Stimulated activated naive B cell treated with anti-CD40 and anti-IgM and Interleukin-4, amounts not matched to agents 10 μg/mL and 1 μg/mL and 100 μg/mL, for 72 hours (primary cell): ENCODE measurements at regions not wholly inside any gene's neighbourhood (a gene's known extent, or its start where the extent isn't known, plus 50 kb on each side); places are given as distances from the start of the nearest gene placed in this dataset.
"Not testable (repeated sequence)": the region's sequence is repeated elsewhere in the genome, so short reads cannot be mapped to it uniquely, and the experiment has no call there.

Experiments
- ATAC-seq, 2 donors: fragments of 150-1000 bp; cut with Tn5 transposase; replicated peaks; 2 replicates each; pipeline ENCODE4 v1.10.0; 2021; ENCODE audit warnings: moderate library complexity in 1 of 2
- DNase-seq: peaks from one replicate; pipeline ENCODE4 v3.0.0; 2021
- H3K27ac Mint-ChIP-seq: one replicate; pipeline ENCODE4 v1.8.0; 2022; ENCODE audit warnings: mild to moderate bottlenecking, mixed read lengths
- H3K27me3 Mint-ChIP-seq, 2 donors: one replicate each; pipeline ENCODE4 v1.8.0; 2022; ENCODE audit warnings: mixed read lengths in 2 of 2
- H3K36me3 Mint-ChIP-seq, 2 donors: one replicate each; pipeline ENCODE4 v1.8.0; 2022; ENCODE audit warnings: mixed read lengths in 2 of 2, mild to moderate bottlenecking in 1 of 2
- H3K4me1 Mint-ChIP-seq, 2 donors: one replicate each; pipeline ENCODE4 v1.8.0; 2022; ENCODE audit warnings: mixed read lengths in 2 of 2, mild to moderate bottlenecking in 1 of 2
- H3K4me3 Mint-ChIP-seq, 2 donors: one replicate each; pipeline ENCODE4 v1.8.0; 2022; ENCODE audit warnings: mild to moderate bottlenecking in 2 of 2, mixed read lengths in 2 of 2, moderate library complexity in 1 of 2
- H3K9me3 Mint-ChIP-seq, 2 donors: one replicate each; pipeline ENCODE4 v1.8.0; 2022; ENCODE audit warnings: mixed read lengths in 2 of 2, mild to moderate bottlenecking in 1 of 2

DNA sequence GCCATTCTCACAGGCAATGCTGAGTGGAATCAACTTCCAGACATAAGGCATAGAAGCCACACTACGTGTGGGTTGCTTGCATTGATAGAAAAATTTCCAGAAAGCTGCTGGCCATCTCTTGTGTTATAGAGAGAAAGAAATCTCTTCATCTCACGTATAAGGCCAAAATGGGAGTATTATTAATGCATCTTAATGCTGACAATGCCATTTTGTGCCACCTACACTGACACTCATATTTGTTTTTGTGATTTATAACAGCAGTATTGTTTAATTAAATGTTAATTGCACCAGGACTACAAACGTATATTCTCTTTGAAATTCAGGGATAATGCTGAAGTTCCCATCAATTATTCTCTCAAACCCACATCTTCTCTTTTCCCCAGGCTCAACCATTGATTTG is 56.1 kb upstream of the TMEM132D start:
- H3K36me3 Mint-ChIP-seq, result no peaks in the 10 kb centered on the region
- no peaks in the 10 kb centered on the region for H3K4me1 Mint-ChIP-seq
- no peak overlapping the region for H3K27ac Mint-ChIP-seq
- no peak overlapping the region for H3K4me3 Mint-ChIP-seq
- DNase-seq (no peak), ATAC-seq (no peak)
- H3K9me3 Mint-ChIP-seq, result no peaks in the 10 kb centered on the region
- H3K27me3 Mint-ChIP-seq, result no peaks in the 10 kb centered on the region

DNA sequence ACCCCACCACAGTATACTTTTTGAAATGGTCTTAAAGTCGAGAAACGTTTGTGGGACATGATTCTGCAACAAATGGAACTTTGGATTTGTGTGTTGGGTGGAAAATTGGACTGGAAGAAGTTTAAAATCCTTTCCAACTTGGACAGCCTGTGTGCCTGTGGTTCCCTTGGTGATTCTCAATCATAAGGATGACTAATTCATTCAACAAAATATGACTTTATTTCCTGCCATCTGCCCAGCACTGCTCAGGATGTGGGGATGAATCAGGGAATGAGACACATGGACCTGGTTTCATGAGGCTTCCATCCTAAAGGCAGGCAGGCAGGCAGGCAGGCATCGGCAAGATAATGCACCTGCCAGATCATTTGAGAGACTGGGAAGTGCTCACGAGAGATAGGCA is 57.3 kb upstream of the TMEM132D start:
- H3K36me3 Mint-ChIP-seq, result no peaks in the 10 kb centered on the region
- H3K4me1 Mint-ChIP-seq, result no peaks in the 10 kb centered on the region
- DNase-seq (no peak), ATAC-seq (no peak)
- no peak overlapping the region for H3K27ac Mint-ChIP-seq
- peaks cover 0 to 5% of the 10 kb centered on the region in 2 donors for H3K9me3 Mint-ChIP-seq
- no peaks in the 10 kb centered on the region for H3K27me3 Mint-ChIP-seq
- H3K4me3 Mint-ChIP-seq, result no peak overlapping the region

GRCh38 chr12:129961856-129962255 is 58.0 kb upstream of the TMEM132D start:
- no peaks in the 10 kb centered on the region for H3K27me3 Mint-ChIP-seq
- no peak overlapping the region for H3K27ac Mint-ChIP-seq
- no peak for DNase-seq
- ATAC-seq, result no peak
- no peak overlapping the region for H3K4me3 Mint-ChIP-seq
- no peaks in the 10 kb centered on the region for H3K36me3 Mint-ChIP-seq
- H3K9me3 Mint-ChIP-seq, result peaks cover 0 to 5% of the 10 kb centered on the region in 2 donors
- no peaks in the 10 kb centered on the region for H3K4me1 Mint-ChIP-seq

DNA sequence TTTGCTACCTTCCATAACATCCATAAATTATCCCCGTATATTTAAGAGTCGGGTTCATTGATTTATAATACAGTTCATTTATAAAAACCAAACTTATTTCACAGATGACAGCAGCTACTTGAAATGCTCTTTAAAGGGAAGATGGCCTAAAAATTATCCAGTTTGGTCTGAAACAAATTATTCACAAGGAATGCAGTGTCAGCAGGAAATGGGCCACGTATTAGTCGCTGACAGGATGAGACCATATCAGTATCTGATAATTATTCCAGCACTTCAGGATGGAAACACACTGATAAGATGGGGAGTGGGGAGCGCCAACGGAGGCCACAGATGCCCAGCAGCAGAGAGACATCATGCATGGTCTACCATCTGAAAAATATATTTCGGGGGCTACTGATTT is 60.5 kb upstream of the TMEM132D start:
- no peak for DNase-seq
- no peaks in the 10 kb centered on the region for H3K27me3 Mint-ChIP-seq
- H3K36me3 Mint-ChIP-seq, result no peaks in the 10 kb centered on the region
- H3K4me3 Mint-ChIP-seq, result no peak overlapping the region
- H3K4me1 Mint-ChIP-seq, result no peaks in the 10 kb centered on the region
- peaks cover 0 to 5% of the 10 kb centered on the region in 2 donors for H3K9me3 Mint-ChIP-seq
- no peak overlapping the region for H3K27ac Mint-ChIP-seq
- no peak for ATAC-seq

DNA sequence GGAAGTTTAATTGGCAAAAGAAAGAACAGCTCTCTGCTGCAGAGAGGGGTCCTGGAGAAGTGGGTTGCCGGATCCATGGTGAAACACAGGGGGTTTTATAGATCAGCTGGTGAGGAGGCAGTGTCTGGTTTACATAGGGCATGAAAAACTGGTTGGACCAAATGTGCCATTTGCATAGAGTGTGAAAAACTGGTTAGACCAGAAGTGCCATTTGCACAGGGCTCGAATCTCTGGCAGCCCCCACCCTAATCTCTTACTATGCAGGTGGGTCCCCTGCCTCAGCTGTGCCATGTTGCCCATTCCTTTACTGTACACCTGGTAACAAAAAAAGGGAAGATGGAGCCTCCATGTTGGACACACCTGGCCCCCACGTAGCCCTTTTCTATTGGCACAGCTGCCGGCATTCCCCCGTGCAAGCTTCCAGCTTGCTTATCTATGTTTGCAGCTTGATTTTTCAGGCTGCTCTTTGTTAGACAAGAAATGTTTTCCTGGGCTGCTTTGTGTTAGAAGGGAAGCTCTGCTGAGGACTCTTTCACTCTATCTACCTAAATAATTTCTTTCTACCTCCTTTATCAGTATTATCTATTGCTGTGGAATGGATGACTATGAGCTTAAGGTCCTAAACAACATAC is 61.1 kb upstream of the TMEM132D start:
- H3K4me1 Mint-ChIP-seq, result no peaks in the 10 kb centered on the region
- H3K36me3 Mint-ChIP-seq, result no peaks in the 10 kb centered on the region
- H3K27me3 Mint-ChIP-seq, result no peaks in the 10 kb centered on the region
- DNase-seq (no peak), ATAC-seq (no peak)
- H3K4me3 Mint-ChIP-seq, result no peak overlapping the region
- no peak overlapping the region for H3K27ac Mint-ChIP-seq
- peaks cover 0 to 5% of the 10 kb centered on the region in 2 donors for H3K9me3 Mint-ChIP-seq

DNA sequence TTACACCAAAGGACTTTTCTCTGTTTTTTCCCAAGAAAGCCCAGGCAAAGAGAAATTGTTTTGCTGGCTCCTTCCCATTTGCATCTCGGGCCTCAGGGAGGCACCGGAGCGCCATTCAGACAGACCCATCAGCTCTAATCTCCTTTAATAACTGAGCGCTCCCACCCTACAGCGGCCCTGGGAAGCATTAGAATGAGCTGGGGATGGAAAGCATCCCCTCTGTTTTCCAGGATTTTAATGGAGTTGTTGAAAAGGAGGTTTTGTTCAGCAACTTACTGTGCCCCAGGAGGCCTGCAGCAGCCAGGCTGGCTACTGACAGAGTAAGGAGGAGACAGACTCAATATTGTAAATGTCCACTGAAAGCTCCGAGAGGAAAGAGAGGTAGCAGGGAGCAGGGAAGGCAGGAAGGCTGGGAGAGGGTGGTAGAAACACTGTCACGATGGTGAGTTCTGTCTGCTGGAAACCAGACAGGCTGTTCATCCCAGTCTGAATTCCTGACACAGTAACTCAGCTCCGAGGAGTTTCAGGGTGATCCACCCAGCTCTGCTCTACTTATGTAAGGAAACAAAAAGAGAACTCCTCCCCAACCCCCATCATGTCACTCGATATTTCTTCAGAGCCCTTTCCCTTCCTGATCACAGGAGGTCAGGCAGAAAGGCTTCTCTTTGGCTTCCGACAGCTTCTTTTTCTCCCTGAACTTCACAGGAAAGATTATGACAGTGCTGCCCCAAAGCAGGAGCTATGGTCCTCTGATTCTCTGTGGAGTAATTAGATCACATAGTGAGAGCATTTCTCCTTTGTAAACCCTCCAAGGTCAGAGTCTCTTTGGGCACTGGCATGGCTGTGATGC is 62.5 kb upstream of the TMEM132D start:
- H3K4me3 Mint-ChIP-seq, result no peak overlapping the region
- DNase-seq, result no peak
- H3K4me1 Mint-ChIP-seq, result no peaks in the 10 kb centered on the region
- H3K9me3 Mint-ChIP-seq, result peaks cover 0 to 8% of the 10 kb centered on the region in 2 donors
- ATAC-seq, result no peak
- no peaks in the 10 kb centered on the region for H3K36me3 Mint-ChIP-seq
- H3K27me3 Mint-ChIP-seq, result no peaks in the 10 kb centered on the region
- H3K27ac Mint-ChIP-seq, result no peak overlapping the region

- no peaks in the 10 kb centered on the region for H3K36me3 Mint-ChIP-seq
- ATAC-seq (no peak), DNase-seq (no peak)
- no peak overlapping the region for H3K4me3 Mint-ChIP-seq
- no peak overlapping the region for H3K27ac Mint-ChIP-seq
- H3K4me1 Mint-ChIP-seq, result no peaks in the 10 kb centered on the region
- H3K27me3 Mint-ChIP-seq, result peaks cover 0 to 5% of the 10 kb centered on the region in 2 donors
- peaks cover 0 to 7% of the 10 kb centered on the region in 2 donors for H3K9me3 Mint-ChIP-seq
These were observed 67.9 kb upstream of the TMEM132D start for GRCh38 chr12:129971721-129972120.

DNA sequence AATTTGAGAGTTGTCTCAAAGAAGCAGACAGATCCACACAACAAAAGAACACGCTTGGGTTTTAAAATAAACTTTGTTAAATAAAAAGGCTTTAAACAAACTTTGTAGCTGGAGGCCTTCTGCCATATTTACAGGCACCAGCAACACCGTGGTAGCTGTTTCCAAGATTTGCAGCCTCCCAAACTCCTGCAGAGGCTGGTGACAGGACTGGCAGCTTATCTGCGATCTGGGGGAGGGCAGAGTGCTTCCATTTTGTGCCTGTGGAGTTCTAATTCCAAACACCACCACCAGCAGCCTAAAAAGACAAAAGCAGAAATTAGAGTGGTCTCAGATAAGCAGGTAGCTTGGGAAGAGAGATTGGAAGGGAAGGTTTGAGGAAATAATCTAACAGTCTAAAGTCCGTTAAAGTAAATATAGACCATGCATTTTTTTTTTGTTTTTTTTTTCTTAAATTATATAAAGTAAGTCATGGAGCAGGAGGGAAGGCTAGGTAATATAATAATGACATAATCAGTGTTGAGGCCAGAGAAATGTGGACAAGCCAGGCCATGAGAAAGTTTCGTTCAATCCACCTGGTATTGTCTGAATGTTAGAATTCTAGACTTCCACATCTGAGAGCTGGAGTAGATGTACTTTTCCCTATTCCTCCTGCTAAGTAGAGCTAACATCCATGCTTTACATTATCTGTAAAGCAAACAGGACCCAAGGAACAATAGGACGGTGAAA is 69.6 kb upstream of the TMEM132D start:
- no peak overlapping the region for H3K4me3 Mint-ChIP-seq
- H3K4me1 Mint-ChIP-seq, result no peaks in the 10 kb centered on the region
- peaks cover 0 to 9% of the 10 kb centered on the region in 2 donors for H3K27me3 Mint-ChIP-seq
- H3K27ac Mint-ChIP-seq, result no peak overlapping the region
- no peak for DNase-seq
- ATAC-seq, result no peak
- no peaks in the 10 kb centered on the region for H3K36me3 Mint-ChIP-seq
- H3K9me3 Mint-ChIP-seq, result peaks cover 0 to 7% of the 10 kb centered on the region in 2 donors

- ATAC-seq, result no peak
- Mint-ChIP-seq H3K27ac (no peak overlapping the region), H3K27me3 (peaks cover 0 to 6% of the 10 kb centered on the region in 2 donors), H3K4me3 (no peak overlapping the region), H3K4me1 (no peaks in the 10 kb centered on the region), H3K36me3 (no peaks in the 10 kb centered on the region), H3K9me3 (peaks cover 4 to 22% of the 10 kb centered on the region in 2 donors)
- DNase-seq, result no peak
These were observed 80.3 kb upstream of the TMEM132D start for GRCh38 chr12:129984106-129984505.

GRCh38 chr12:129987841-129988240 is 84.0 kb upstream of the TMEM132D start:
- Mint-ChIP-seq H3K27me3 (peaks cover 0 to 6% of the 10 kb centered on the region in 2 donors), H3K27ac (no peak overlapping the region), H3K36me3 (no peaks in the 10 kb centered on the region), H3K4me1 (no peaks in the 10 kb centered on the region), H3K9me3 (peaks cover 10 to 26% of the 10 kb centered on the region in 2 donors), H3K4me3 (no peak overlapping the region)
- DNase-seq, result no peak
- ATAC-seq, result no peak

DNA sequence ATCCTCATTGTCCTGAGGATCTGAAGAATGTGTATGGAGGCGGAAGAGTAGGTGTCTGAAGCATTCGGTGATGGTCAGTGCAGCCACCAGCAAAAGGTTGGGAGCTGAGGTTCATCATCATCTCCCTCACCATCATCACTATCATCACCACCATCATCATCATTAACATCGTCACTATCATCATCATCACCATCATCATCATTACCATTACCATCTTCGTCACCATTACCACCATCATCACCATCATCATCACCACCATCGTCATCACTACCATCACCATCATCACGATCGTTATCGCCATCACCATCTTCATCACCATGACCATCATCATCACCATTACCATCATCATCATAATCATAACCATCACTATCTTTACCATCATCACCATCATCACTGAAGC is 90.8 kb upstream of the TMEM132D start:
- Mint-ChIP-seq H3K4me3 (no peak overlapping the region), H3K9me3 (peaks cover 10 to 13% of the 10 kb centered on the region in 2 donors), H3K27me3 (no peaks in the 10 kb centered on the region), H3K36me3 (no peaks in the 10 kb centered on the region), H3K4me1 (no peaks in the 10 kb centered on the region), H3K27ac (no peak overlapping the region)
- DNase-seq (no peak), ATAC-seq (no peak)

DNA sequence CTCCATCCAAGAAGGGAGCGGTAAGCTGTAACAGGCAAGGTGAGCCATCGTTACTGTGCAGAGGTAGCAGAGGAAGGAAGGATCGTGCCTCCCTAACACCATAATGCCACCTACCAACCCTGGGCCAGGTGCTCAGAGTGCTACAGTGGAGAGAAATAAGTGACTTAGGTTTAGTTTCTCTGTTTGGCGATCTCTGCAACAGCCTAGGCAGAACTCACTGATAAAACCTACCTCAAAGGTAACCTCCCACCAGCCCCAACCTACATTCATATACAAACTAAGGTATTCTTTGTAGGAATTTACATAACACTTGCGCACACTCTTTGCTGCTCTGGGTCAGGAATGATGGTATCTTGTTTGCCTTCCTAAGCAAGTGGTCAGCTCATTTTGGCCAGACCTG is 93.4 kb upstream of the TMEM132D start:
- Mint-ChIP-seq H3K4me1 (no peaks in the 10 kb centered on the region), H3K9me3 (peaks cover 5% of the 10 kb centered on the region in 2 donors), H3K4me3 (no peak overlapping the region), H3K36me3 (no peaks in the 10 kb centered on the region), H3K27ac (no peak overlapping the region), H3K27me3 (no peaks in the 10 kb centered on the region)
- ATAC-seq, result no peak
- no peak for DNase-seq

DNA sequence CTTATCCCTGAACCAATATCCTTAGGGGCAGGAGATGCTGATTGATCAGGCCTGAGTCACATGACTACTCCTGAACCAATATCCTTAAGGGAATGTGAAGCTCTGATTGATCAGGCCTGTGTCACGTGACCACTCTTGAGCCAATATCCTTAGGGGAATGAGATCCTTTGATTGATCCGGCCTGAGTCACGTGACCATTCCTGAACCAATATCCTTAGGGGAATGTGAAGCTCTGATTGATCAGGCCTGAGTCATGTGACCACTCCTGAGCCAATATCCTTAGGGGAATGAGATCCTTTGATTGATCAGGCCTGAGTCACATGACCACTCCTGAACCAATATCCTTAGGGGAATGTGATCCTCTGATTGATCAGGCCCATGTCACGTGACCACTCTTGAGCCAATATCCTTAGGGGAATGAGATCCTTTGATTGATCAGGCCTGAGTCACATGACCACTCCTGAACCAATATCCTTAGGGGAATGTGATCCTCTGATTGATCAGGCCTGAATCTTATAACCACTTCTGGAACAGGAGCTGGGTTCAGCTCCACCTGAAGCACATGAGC is 100.6 kb upstream of the TMEM132D start:
- H3K27me3 Mint-ChIP-seq, ATAC-seq, H3K4me1 Mint-ChIP-seq, H3K4me3 Mint-ChIP-seq, DNase-seq, H3K27ac Mint-ChIP-seq, H3K9me3 Mint-ChIP-seq, H3K36me3 Mint-ChIP-seq: not testable (repeated sequence)

GRCh38 chr12:130007771-130008170 is 103.9 kb upstream of the TMEM132D start:
- DNase-seq (no peak), ATAC-seq (no peak)
- Mint-ChIP-seq H3K4me1 (no peaks in the 10 kb centered on the region), H3K9me3 (no peaks in the 10 kb centered on the region), H3K4me3 (no peak overlapping the region), H3K36me3 (no peaks in the 10 kb centered on the region), H3K27ac (no peak overlapping the region), H3K27me3 (peaks cover 0 to 4% of the 10 kb centered on the region in 2 donors)
